Skeletal muscle satellite cell (primary cell): ENCODE measurements at regions not wholly inside any gene's neighbourhood (a gene's known extent, or its start where the extent isn't known, plus 50 kb on each side); places are given as distances from the start of the nearest gene placed in this dataset.

Experiments
- H3K27me3 ChIP-seq: 2 replicates; pipeline ENCODE4 v1.7.0; 2013; ENCODE audit warnings: low read length; ENCODE audit not compliant: control insufficient read depth, insufficient read depth
- H3K36me3 ChIP-seq: 2 replicates; pipeline ENCODE4 v1.7.0; 2013; ENCODE audit warnings: mild to moderate bottlenecking, control low read depth, low read length; ENCODE audit not compliant: insufficient read depth
- H3K4me1 ChIP-seq: 2 replicates; pipeline ENCODE4 v1.7.0; 2013; ENCODE audit warnings: low read length; ENCODE audit not compliant: control insufficient read depth, insufficient read depth
- H3K4me2 ChIP-seq: 2 replicates; pipeline ENCODE4 v1.7.0; 2013; ENCODE audit warnings: mild to moderate bottlenecking, low read length
- H3K4me3 ChIP-seq: 2 replicates; pipeline ENCODE4 v1.7.0; 2013; ENCODE audit warnings: low read length
- H3K9ac ChIP-seq: 2 replicates; pipeline ENCODE4 v1.7.0; 2013; ENCODE audit warnings: mild to moderate bottlenecking, low read depth, low read length, moderate library complexity
- H3K9me3 ChIP-seq: replicated peaks from 2 replicates; pipeline ENCODE4 v1.7.0; 2013; ENCODE audit warnings: mild to moderate bottlenecking, control low read depth, low read length

- no peak overlapping the region for H3K4me2 ChIP-seq
Measured at GRCh38 chr1:101323535-101323934, 86.7 kb downstream of the S1PR1 start.

GRCh38 chr1:101325144-101325543 is 88.3 kb downstream of the S1PR1 start:
- H3K4me2 ChIP-seq = no peak overlapping the region
- H3K9ac ChIP-seq = no peak overlapping the region
- peaks cover 60% of the 10 kb centered on the region for H3K27me3 ChIP-seq
- no peak overlapping the region for H3K4me3 ChIP-seq
- no peaks in the 10 kb centered on the region for H3K9me3 ChIP-seq
- no peaks in the 10 kb centered on the region for H3K4me1 ChIP-seq
- no peaks in the 10 kb centered on the region for H3K36me3 ChIP-seq

More at GRCh38 chr1:101323535-101323934, 86.7 kb downstream of the S1PR1 start:
- H3K4me1 ChIP-seq = no peaks in the 10 kb centered on the region
- no peak overlapping the region for H3K4me3 ChIP-seq
- H3K9me3 ChIP-seq = no peaks in the 10 kb centered on the region
- no peak overlapping the region for H3K9ac ChIP-seq
- H3K36me3 ChIP-seq = no peaks in the 10 kb centered on the region
- H3K27me3 ChIP-seq = peaks cover 55% of the 10 kb centered on the region

DNA sequence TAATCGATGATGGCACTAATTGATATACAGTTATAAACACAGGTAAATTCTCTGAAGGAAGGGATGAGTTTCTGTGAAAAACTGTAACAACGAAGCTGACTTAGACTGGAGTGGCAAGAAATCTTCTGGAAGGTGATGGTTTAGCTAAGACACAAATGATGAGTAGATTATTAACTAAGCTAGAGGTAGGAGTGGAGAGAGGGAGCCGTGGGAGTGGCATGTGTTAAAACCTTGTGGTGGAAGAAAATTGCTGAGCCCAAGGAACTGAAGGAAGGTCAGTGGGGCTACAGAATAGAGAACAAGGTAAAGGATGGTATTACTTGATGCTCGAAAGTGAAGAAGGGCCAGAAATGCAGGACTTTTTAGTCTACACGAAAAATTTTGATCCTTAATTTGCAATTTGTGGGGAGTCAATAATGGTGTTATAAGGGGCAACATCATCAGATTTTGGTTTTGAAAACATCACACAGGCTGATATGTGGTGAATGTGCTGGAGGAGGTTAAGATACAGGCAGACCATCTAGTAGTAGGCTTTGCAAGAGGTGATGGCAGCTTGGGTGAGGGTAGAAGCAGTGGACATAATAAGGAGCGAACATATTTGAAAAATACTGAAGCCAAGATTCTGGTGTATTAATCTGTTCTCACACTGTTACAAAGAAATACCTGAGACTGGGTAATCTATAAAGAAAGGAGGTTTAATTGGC is 93.8 kb downstream of the S1PR1 start:
- Histone ChIP-seq H3K9me3 (no peaks in the 10 kb centered on the region), H3K36me3 (no peaks in the 10 kb centered on the region), H3K27me3 (peaks cover 43% of the 10 kb centered on the region), H3K4me2 (no peak overlapping the region), H3K4me3 (no peak overlapping the region), H3K9ac (no peak overlapping the region), H3K4me1 (no peaks in the 10 kb centered on the region)

- Histone ChIP-seq H3K36me3 (no peaks in the 10 kb centered on the region), H3K4me1 (no peaks in the 10 kb centered on the region), H3K4me2 (no peak overlapping the region), H3K27me3 (peaks cover 41% of the 10 kb centered on the region), H3K9me3 (no peaks in the 10 kb centered on the region), H3K9ac (no peak overlapping the region), H3K4me3 (no peak overlapping the region)
Measured at GRCh38 chr1:101331794-101332193, 95.0 kb downstream of the S1PR1 start.

DNA sequence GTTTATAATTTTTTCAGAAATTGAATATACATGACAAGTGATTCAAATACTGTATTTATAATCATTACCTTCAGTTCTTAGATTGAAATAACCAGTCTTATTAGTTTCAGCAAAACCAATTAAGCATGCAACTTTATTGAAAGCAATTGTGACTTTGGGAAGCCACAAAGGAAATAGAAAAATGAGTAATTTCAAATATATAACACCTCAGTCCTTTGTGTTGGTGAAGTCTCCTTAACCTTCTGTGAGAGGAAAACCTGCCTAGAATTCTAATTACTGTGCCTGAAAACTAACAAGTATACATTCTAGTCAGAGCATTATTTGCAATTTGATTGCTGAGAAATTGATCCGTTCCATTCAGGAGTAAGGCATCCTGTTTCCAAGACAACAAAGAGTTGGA is 95.8 kb downstream of the S1PR1 start:
- Histone ChIP-seq H3K36me3 (no peaks in the 10 kb centered on the region), H3K4me2 (no peak overlapping the region), H3K9ac (no peak overlapping the region), H3K4me1 (no peaks in the 10 kb centered on the region), H3K9me3 (no peaks in the 10 kb centered on the region), H3K4me3 (no peak overlapping the region), H3K27me3 (peaks cover 33% of the 10 kb centered on the region)

GRCh38 chr1:101333186-101333585 is 96.4 kb downstream of the S1PR1 start:
- H3K27me3 ChIP-seq = peaks cover 32% of the 10 kb centered on the region
- H3K36me3 ChIP-seq = no peaks in the 10 kb centered on the region
- no peaks in the 10 kb centered on the region for H3K4me1 ChIP-seq
- no peaks in the 10 kb centered on the region for H3K9me3 ChIP-seq
- H3K4me2 ChIP-seq = no peak overlapping the region
- H3K9ac ChIP-seq = no peak overlapping the region
- H3K4me3 ChIP-seq = no peak overlapping the region

DNA sequence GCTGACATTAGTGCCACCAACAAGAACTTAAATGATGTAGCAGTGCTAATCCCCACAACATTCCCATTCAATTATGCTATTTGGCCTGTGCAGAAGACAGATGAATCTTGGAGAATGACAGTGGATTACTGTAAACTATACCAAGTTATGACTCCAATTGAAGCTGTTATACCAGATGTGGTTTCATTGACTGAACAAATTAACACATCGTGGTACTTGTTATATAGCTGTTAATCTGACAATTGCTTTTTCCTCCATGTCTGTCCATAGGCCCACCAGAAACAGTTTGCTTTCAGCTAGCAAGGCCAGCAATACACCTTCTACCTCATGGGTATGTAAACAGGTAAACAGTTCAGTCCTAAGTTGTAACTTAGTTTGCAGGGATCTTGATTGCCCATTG is 101.1 kb downstream of the S1PR1 start:
- H3K9me3 ChIP-seq = no peaks in the 10 kb centered on the region
- peaks cover 21% of the 10 kb centered on the region for H3K27me3 ChIP-seq
- H3K4me2 ChIP-seq = no peak overlapping the region
- no peak overlapping the region for H3K4me3 ChIP-seq
- no peak overlapping the region for H3K9ac ChIP-seq
- no peaks in the 10 kb centered on the region for H3K36me3 ChIP-seq
- H3K4me1 ChIP-seq = no peaks in the 10 kb centered on the region

DNA sequence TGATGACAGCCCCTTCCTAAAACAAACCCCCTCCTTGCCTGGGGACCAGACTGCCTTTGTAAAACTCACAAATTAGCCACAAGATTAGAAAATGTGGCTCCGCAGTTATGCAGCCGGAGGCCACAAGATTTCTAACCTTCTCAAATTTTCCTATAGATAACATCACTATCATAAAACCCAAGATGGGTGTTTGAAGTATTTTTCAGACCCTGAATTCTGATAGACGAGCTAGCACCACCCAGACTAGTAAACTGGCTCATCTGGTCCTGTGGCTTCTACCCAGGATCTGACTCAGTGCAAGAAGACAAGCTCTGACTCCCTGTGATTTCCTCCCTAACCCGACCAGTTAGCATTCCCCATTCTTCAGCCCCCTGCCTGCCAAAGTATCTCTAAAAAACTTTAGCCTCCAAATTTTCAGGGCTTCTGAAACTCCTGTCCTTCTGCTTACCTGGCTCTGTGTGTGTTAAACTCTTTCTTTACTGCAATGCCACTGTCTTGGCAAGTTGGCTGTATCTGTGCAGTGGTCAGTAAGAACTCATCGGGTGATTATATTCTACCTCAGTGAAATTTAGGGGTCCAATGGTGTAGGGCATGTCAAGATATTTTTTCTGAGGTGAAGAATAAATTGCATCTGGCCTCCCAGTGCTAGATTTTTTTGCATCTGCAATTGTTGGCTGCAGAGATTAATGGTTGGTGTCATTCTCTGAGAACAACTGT is 102.1 kb downstream of the S1PR1 start:
- no peak overlapping the region for H3K4me2 ChIP-seq

DNA sequence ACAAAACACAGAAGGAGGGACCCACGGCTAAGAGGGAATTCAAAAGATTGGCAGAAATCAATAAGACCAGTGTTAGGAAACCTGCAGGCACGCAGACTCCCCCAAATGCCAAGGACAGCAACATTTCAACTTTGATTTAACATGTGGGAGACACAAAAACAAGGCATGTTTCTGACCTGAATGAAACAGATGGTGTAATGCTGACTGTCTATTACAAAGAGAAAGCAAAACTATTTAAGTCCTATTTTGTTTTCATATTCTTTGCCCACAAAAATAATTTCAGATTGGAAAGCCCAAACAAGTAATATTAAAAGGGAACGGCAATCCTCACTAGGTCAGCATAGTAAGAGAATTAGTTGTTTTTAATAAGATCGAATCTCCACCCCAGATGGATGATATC is 107.9 kb downstream of the S1PR1 start:
- Histone ChIP-seq H3K36me3 (no peaks in the 10 kb centered on the region), H3K4me3 (no peak overlapping the region), H3K9ac (no peak overlapping the region), H3K4me1 (no peaks in the 10 kb centered on the region), H3K4me2 (no peak overlapping the region), H3K27me3 (peaks cover 22% of the 10 kb centered on the region), H3K9me3 (no peaks in the 10 kb centered on the region)

More for the DNA sequence above, 102.1 kb downstream of the S1PR1 start:
- no peaks in the 10 kb centered on the region for H3K4me1 ChIP-seq
- H3K9ac ChIP-seq = no peak overlapping the region
- no peaks in the 10 kb centered on the region for H3K9me3 ChIP-seq
- no peaks in the 10 kb centered on the region for H3K36me3 ChIP-seq
- H3K4me3 ChIP-seq = no peak overlapping the region
- H3K27me3 ChIP-seq = peaks cover 21% of the 10 kb centered on the region

GRCh38 chr1:101346419-101346818 is 109.6 kb downstream of the S1PR1 start:
- H3K27me3 ChIP-seq = peaks cover 19% of the 10 kb centered on the region
- H3K9ac ChIP-seq = no peak overlapping the region
- H3K36me3 ChIP-seq = no peaks in the 10 kb centered on the region
- no peak overlapping the region for H3K4me3 ChIP-seq
- no peaks in the 10 kb centered on the region for H3K4me1 ChIP-seq
- H3K9me3 ChIP-seq = no peaks in the 10 kb centered on the region
- H3K4me2 ChIP-seq = no peak overlapping the region

- Histone ChIP-seq H3K36me3 (no peaks in the 10 kb centered on the region), H3K4me3 (no peak overlapping the region), H3K9ac (no peak overlapping the region), H3K4me1 (no peaks in the 10 kb centered on the region), H3K9me3 (no peaks in the 10 kb centered on the region), H3K27me3 (peaks cover 32% of the 10 kb centered on the region), H3K4me2 (no peak overlapping the region)
Measured at GRCh38 chr1:101356013-101356412, 119.2 kb downstream of the S1PR1 start.
